SU-DHL-6 (cell line): ENCODE measurements at regions not wholly inside any gene's neighbourhood (a gene's known extent, or its start where the extent isn't known, plus 50 kb on each side); places are given as distances from the start of the nearest gene placed in this dataset.

Experiments
- CTCF ChIP-seq: fragments of 200-600 bp; sonication (generic); IDR thresholded peaks from one replicate; pipeline ENCODE4 v1.5.1; 2017; ENCODE audit warnings: antibody characterized with exemption, mild to moderate bottlenecking, low read length, moderate library complexity; ENCODE audit not compliant: insufficient read depth, poor library complexity, severe bottlenecking
- EZH2phosphoT487 ChIP-seq: fragments of 200-600 bp; sonication (generic), shearing (Covaris generic); conservative IDR thresholded peaks from 2 replicates; pipeline ENCODE4 v1.6.1; 2018; ENCODE audit warnings: mild to moderate bottlenecking, antibody characterized with exemption, low read length, moderate library complexity, mixed read lengths

- TF ChIP-seq CTCF (no peak), EZH2phosphoT487 (no peak)
Observed at GRCh38 chr9:16178294-16178693, 625.5 kb downstream of the CCDC171 start.
